ENCODE measurements at regions not wholly inside any gene's neighbourhood (a gene's known extent, or its start where the extent isn't known, plus 50 kb on each side); places are given as distances from the start of the nearest gene placed in this dataset.

DNA sequence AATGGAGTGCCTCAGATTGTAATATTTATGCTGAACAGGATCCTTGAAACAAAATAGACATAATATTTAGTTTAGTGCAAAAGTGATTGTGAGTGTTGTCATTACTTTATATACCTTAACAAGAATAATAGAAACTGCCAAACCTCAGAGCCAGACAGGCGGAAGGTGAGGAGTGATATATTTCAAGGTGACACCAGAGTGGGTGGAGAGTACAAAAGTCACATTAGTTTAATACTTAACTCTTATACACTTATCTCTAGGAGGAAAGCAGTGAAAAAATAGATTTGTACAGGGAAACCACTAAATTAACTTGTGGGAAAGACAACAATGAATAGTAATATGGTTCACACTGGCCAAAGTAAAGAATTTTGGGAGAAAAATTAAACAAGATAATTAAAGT is 342.8 kb upstream of the NDST4 start:
- TF ChIP-seq, protein P1, sequence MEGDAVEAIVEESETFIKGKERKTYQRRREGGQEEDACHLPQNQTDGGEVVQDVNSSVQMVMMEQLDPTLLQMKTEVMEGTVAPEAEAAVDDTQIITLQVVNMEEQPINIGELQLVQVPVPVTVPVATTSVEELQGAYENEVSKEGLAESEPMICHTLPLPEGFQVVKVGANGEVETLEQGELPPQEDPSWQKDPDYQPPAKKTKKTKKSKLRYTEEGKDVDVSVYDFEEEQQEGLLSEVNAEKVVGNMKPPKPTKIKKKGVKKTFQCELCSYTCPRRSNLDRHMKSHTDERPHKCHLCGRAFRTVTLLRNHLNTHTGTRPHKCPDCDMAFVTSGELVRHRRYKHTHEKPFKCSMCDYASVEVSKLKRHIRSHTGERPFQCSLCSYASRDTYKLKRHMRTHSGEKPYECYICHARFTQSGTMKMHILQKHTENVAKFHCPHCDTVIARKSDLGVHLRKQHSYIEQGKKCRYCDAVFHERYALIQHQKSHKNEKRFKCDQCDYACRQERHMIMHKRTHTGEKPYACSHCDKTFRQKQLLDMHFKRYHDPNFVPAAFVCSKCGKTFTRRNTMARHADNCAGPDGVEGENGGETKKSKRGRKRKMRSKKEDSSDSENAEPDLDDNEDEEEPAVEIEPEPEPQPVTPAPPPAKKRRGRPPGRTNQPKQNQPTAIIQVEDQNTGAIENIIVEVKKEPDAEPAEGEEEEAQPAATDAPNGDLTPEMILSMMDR (IDR thresholded peaks at IDR 0.05), result no peak
- TF ChIP-seq POLR2A (IDR thresholded peaks at IDR 0.05; ENCODE audit: low read depth) (no peak), POLR2AphosphoS5 (IDR thresholded peaks at IDR 0.05) (no peak)

Data from esophagus muscularis mucosa (tissue), 3 donors.